ENCODE measurements at regions not wholly inside any gene's neighbourhood (a gene's known extent, or its start where the extent isn't known, plus 50 kb on each side); places are given as distances from the start of the nearest gene placed in this dataset.

DNA sequence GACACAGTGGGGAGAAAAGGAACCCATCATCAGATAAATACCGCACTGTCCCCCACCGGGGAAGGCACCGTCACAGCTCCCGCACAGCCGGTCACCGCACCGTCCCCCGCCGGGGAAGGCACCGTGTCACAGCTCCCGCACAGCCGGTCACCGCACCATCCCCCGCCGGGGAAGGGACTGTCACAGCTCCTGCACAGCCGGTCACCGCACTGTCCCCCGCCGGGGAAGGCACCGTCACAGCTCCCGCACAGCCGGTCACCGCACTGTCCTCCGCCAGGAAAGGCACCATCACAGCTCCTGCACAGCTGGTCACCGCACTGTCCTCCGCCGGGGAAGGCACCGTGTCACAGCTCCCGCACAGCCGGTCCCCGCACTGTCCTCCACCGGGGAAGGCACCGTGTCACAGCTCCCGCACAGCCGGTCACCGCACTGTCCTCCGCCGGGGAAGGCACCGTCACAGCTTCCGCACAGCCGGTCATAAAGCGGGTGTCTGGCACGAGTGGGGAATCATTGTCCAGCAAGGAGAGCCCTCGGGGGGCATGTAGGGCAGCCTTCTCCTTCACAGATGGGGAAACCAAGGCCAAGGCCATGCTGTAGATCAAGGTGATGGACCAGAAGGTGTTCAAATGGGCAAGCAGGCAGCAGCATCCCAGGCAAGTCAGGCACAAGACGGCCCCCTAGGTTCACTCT, 280.1 kb downstream of the NPHP4 start:
- DNase-seq: no peak

DNA sequence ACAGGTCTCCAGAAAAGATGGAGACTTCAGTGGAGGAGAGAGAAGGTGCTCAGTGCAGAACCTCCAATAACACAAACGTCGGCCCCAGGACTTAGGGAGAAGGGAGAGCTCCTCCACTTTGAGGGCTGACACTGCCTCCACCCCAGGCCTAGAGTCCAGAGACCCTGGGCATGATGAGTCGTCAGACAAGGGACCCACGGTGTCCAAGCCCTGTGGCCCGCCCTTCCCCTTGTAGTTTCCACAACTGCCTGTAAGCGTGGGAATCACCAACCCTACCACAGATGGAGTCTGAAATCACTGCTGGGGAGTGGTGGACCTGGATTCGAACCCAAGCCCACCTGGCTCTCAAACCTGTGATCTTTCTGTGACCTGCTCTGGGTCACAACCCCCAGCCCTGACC, 281.1 kb downstream of the NPHP4 start:
- no peak for DNase-seq

DNA sequence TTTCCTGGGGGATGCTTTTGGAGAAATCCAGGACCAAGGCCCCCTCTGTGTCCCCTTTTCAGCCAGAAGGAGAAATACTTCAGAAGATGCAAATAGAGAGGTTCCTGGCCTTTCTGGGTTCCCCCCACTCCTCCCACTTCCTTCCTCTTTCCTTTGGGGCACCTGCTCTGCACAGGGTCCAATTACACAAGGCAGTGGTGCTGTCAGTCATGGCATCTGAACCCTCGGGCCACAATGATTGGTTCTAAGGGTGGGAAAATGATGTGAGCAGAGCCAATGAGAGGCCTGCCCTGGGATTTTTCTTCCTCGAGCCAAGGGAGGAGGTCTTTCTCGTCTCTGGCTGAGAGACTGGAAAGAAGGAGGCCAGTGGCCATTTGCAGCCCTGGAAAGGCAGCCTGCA, 282.2 kb downstream of the NPHP4 start:
- DNase-seq: no peak

DNA sequence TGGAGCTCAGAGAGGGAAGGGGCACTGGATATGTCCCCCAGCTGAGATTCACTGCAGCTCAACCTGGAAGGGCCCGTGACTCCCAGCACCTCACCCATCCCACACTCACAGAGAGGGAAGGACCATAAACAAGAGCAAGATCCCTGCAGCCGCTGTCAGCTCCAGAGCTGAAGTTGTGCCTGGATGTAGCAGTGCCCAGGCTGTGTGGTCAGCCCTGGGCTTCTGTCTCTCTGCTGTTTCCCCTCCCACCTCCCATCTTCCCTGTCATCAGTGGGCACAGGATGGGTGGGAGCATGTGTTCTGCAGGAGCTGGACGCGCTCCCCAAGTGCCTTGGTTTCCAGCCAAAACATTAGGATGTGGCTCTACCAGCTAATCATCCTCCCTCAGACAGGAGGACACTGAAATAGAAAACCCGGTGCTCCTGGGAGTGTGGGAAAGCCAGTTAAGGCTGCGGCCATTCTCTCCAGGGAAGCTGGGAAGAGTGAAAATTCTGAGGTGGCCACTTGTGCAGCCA, 282.7 kb downstream of the NPHP4 start:
- DNase-seq: no peak

DNA sequence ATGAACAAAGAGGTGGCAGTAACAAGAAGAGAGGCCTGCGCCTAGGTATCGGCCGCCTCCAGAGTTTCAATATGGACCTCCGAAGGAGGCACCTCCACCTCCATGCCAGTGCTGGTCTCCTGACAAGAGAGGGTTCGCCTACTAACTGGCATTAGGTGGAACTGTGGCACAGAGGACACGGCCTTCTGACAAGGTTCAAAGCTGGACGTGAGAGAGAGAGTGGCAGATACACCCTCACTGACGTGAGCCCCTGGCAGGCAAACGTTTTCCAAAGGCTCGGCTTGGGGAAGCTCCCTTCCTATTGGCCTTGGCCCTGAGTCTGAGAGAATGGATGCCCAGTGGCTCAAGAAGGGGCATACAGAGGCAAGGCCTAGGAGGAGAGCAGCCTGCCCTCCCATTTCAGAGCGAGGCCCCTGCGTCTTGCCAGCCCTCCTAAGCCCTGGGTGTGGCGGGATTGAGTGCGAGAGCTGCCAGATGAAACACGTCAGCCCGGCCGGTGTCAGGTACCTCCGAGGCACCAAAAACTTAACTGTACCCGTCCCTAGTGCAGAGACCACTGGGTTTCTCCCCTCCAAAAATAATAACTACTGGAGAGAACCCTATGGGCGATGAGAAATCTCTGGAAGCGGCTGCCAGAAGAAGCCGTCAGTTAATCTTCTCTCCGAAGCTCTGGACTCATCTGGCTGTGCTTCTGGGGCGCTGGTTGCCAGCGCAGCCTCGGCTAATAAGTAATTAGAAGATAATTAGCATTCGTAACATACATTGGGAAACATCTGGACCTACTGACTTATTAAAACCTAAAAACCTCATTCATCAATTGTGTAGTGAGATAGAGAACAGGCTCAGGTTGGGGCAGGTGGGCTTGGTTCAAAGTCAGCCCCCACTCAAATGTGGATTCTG, 283.6 kb downstream of the NPHP4 start:
- DNase-seq: no peak

DNA sequence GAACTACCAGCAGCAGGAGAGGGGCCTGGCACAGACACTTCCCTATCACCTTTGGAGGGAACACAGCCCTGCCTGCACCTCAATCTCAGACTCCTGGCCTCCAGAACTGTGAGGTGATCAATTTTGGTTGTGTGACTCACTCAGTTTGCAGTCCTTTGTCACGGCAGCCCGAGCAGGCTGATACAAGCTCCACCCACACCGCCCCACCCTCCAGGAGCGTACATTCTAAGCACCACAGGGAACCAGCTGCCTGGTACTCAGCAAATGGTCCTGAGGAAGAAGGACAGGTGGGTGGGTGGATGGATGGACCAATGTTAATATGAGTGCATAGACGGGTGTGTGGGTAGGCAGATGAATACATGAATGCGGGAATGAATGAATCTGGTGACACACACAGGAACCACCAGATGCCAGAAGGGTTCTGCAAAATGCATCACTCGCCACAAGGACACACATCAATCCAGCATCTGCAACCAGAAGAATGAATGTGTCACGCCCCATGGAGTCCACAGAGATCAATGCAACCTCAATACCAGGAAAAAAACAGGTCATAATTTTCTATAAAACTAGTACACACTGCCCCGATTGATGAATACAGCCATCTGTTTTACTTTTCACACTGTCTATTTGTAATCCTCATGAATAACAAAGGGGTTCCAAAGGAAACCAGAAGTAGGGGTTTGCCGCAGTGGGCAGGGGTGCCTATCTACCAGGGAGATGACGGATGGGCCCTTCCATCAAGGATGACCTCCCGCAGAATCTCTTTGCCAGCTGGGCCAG, 284.5 kb downstream of the NPHP4 start:
- no peak for DNase-seq

DNA sequence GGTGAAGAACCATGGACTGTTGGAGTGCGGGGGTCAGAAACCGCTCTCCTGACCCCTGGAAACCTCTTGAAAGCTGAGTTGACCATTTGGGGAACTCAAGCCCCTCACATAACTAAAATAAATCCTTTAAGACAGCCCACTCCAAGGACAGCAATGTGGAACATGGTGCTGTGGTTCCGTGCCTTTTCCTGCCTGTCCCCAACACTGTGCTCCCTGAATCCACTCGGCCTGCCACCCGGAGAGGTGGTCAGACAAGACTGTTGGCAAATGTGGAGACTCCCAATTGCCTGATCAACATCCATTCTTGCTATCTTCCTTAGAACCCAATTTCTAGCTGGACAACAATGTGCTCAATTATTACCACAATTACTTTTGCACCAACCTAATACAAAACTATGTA, 286.0 kb downstream of the NPHP4 start:
- no peak for DNase-seq

DNA sequence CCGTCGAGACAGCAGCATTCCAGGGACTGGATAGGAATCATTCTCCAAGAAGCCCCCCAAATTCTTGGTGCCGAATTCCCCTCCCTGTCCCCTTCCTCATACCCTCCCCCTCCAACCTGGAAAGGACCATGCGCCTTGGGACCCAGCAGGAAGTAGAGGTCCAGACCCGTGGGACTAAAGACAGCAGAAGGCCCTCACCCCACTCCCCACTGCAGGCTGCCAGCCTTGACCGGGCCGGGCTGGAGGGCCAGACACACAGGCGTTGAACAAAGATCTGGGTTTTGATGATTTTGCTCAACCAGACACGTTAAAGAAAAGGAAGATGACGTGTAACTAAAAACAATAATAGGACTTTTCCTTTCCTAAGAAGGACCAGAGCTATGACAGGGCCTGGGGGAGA, 286.5 kb downstream of the NPHP4 start:
- no peak for DNase-seq

DNA sequence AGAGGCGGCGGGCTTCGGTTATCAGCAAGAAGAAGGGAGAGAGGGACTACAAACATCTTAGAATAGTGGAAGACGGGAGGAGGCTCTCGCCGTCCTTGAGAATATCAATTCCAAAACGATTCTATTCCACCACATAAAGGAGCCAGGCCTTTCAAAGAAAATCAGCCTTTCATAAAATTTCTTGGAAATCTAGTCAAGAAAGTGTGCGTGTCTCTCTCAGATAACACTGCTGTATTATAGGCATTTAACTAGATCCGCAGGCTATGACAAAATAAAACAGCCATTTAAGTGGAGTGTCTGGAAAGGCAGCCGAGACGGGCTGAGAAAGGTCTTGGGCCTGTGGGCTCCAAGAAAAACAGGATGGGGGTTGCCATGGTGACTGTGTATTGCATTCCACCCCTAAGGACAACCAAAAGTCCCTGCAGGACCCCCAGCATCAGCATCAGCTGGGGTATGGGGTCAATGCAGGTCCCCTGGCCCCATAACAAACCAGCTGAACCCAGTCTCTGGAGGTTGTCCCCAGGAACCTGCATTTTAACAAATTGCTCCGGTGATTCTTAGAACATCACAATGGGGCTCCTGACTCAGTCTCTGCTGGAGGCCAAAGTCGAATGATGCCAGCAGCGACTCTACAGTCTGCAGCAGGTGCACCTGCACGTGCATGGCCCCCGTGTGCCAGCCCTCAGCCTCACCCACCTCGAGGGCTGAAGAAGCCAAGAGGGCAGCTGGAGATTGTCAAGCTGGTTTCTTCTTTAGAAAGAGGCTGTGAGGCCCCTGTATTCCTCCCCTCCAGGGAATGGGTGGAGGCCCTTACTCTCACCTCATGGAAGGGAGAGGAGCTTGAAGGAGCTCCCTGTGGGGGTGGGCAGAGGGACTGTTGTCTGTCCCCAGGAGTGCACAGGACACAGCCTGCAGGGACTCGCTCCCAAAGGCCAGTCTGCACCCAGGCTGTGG, 287.4 kb downstream of the NPHP4 start:
- no peak for DNase-seq

DNA sequence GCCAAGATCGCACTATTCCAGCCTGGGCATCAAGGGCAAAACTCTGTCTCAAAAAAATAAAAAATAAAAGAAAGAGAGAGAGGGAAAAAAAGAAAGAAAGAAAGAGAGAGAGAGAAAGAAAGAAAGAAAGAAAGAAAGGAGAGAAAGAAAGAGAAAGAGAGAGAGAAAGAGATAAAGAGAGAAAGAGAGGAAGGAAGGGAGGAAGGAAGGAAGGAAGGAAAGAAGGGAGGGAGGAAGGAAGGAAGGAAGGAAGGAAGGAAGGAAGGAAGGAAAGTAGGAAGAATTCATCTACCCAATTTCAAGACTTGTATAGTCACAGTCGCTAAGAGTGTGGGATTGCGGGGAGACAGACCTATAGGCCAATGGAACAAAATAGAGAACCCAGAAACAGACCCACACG, 290.6 kb downstream of the NPHP4 start:
- DNase-seq: no peak

DNA sequence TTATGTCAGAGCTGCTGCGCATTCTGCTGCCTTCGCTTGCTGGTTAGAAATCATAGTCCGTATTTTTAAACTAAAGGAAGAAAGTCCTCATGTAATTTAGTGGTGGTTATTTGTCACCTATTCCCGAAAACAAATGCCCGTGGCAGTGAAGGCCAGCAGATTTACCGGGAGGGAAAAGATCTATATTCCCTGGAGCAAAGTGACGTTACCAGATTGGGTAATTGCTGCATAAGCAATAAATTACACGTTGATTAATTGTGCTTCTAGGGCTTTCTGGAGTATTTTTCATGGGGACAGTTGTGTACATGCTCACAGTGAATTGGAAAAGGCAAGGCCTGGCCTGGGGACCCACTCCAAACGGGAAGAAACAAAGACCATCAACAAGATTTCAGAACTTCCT, 298.7 kb downstream of the NPHP4 start:
- DNase-seq: no peak

DNA sequence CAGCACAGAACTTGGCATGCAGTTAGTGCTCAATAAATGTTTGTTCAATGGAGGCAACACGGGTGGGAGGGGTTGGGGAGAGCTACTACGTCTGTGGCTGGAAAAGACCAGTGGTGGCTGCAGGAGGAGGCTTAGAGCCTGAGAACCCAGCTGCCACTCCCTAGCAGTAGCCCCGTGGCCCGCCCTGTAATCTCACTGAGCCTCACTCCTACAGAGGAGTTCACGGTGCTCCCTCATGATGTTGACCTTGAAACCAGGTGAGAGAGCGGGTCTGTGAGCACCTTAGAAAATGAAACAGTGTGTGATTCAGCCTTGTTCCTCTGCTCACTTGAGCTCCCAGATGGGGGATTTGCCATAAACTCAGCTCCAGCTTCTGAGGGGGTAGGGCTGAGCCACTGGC, 299.6 kb downstream of the NPHP4 start:
- DNase-seq: no peak

DNA sequence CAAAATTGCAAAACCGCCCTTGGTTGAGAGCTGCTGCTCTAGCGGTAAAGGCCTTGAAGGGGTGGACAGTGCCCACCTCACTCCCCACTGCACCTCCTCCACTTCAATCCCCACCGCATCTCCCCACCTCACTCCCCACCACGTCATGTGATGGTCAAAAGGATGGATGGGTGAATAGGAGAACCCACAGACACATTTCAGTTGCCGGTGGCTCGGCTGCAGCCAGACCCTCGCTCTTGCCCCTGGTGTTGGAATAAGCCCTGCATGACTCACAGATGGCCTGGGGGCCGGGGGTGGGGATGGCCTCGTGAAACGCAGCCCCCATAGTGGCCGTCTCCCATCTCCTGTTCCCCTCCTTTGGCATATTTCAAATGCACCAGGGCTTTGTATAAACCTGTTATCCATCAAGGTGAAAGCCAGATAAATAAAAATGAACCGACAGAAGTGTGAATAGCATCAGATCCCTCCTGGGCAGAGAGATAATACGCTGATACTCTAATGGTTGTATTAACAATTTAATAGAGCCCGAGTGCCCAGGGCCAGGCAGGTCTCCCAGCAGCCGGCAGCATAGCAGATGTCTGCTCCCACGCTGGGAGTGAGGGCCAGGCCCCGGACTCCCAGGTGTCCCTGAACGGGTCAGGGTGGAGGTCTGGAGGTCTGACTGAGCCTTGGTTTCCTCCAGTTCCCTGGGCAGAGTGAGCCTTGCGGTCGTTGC, 300.3 kb downstream of the NPHP4 start:
- no peak for DNase-seq

DNA sequence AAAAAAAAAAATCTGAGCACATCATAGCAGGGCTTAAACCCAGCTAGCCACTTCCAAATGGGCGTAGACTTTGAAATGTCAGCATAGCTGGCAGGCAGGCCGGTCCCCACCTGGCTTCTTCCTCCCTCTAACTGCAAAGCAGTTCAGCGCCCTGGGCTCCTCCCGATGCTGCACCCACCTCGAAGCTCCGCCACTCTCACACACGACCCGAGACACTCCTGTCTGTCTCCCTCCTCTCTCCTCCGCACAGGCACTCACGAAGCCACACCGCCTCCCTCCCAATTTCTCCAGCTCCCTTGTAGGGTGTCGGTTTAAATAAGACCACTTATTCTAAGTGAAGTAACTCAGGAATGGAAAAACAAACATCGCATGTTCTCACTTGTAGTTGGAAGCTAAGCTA, 301.3 kb downstream of the NPHP4 start:
- no peak for DNase-seq

DNA sequence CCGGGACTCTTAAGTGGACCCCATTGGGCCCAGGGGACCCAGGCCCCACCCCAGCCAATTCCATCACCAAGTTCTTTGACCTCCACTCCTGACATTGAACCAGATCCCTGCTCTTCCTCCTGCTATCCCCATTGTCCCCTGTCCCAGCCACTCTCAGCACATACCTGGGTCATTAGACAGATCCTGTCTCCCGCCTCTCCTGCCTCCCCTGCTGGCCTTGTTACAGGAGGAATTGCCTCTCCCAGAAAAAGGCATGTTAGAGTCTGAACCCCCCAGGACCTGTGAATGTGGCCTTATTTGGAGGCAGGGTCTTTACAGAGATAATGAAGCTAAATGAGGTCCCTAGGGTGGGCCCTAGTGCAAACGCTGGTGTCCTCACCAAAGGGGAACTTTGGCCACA, 301.9 kb downstream of the NPHP4 start:
- no peak for DNase-seq

DNA sequence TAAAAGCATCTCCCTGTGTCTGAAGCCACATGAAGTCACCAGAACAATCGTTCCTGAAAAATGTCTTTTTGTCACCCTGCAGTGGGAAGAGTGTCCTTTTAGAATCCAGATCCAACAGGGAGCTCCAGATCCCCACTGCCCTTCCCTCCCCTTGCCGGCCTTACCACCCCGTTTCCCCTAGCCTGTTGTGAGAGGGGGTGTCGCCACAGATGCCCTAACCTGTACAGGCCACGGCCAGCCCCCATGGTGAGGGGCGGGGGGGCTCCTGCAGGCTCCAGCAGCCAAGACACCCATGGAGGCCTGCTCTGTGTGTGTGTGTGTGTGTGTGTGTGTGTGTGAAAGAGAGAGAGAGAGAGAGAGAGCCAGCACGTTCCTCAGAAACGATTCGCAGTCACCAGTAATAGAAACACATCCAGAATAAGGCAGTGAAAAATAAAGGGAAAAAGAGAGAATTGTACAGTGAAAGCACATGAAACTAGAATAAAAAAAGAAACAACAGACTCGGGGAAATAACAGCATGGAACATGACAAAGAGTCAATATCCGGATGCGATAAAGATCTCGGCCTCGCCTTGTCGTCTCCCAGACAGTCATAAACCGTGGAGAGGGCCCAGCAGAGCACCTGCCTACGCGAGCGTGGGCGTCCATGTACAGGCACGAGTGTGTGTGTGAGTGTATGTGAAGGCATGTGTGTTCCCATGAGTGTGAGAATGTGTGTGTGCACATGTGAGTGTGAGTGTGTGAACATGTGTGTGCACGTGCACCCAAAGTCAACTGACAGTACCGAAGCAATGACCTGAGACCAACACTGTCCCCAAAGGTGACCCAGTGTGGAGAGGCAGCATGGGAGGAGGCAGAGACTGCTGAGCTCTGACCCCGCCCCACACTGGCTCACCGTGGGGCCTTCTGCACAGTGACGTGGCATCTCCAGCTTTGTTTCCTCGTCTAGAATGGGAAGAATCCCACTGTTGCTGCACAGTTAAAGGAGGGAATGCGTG, 303.8 kb downstream of the NPHP4 start:
- no peak for DNase-seq

DNA sequence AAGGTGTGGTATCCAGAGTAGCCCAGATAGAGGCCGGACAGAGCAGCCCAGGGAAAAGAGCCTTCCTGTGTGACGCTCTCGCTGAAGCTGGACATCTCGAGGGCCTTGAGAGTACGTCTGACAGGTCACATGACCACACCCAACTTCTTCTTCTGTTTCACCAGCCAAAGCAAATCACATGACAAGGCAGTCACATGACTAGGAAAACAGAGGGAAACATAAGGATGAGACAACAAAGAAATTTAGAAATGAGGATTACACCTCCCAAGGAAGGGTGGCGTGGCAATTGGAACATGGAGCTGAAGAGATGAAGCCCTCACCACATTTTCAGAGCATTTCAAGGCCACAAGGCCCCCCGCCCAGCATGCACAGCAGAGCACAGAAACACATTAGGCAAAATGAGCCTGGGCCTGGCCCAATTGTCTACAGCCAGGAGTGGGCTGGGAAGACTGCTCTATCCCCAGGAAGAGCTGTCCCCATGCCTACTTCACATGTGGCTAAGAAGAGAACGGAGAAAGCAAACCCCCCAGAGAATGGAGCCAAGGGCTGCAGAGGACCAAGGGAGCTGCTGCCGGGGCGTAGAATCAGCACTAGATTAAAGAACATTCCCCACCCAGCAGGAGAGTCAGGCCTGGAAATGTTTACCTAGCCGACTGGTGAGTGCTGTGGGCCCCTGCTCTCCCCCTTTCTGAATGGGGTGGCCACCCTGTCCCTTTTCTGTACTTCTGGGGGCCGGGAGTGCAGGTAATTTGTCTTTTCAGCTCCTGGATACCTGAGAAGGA, 305.1 kb downstream of the NPHP4 start:
- no peak for DNase-seq

DNA sequence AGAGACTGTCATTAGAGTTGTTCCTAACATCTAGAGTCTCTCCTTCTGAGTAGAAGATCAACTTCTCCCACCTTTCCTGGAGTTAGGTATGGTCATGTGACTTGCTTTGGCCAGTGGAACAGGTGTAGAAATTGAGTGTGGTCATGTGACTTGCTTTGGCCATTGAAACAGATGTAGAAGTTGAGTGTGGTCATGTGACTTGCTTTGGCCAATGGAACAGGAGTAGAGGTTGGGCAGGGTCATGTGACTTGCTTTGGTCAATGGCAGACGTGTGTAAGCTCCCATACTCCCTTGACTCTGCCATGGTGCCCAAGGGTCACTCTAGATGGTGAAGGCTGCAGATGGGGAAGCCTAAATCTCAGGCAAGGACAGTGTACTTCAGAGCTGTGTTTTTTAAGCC, 306.0 kb downstream of the NPHP4 start:
- DNase-seq: no peak

DNA sequence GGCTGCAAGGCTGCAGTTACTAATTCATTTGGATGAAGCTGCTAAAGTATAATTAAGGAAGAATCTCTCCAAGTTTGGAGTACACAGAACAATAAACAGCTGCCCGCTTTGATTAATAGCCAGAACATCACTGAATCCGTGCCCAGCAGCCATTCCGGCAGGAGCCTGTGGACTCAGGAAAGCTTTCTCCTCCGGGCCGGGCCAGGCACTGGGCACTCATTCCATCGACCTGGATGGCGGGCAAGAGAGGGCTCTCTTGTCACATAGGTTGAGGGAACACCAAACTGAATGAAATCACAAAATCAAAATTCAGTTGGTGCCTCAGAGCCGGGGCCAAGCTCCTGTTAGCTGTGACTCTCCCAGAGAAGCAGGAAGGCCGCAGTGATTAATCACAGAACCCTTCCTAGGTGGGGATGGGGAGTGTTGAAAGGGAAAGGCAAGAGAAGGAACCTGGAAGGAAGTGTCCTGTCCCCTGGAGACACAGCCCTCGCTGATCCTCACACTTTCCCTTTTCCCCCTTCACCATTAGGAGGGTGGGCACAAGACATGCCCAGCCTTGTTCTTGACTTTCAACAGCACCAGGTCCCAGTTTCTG, 306.7 kb downstream of the NPHP4 start:
- no peak for DNase-seq

Measured in activated CD4-positive, alpha-beta T cell treated with anti-CD3 and anti-CD28 coated beads for 1 hour (primary cell).